HepG2 (cell line): ENCODE measurements at regions not wholly inside any gene's neighbourhood (a gene's known extent, or its start where the extent isn't known, plus 50 kb on each side); places are given as distances from the start of the nearest gene placed in this dataset.

Experiments used
- ATAC-seq: fragments of 200-7000 bp; cut with Tn5 transposase; 3 replicates; pipeline ENCODE4 v1.9.1; 2020; ENCODE audit warnings: mild to moderate bottlenecking, moderate library complexity
- BruUV-seq: library from RNA; stranded (reverse); fragments of 400-500 nt; replicated peaks from 2 replicates; lab custom pipeline; 2021; lab: Mats Ljungman, UMichigan
- CTCF ChIA-PET: fragments of 300-600 bp; formaldehyde crosslinking; extraction: SDS; loops from one replicate; lab custom pipeline; 2021; ENCODE audit warnings: low total read pairs, inconsistent platforms, low intra/inter-chr PET ratio; lab: Yijun Ruan, JAX
- POLR2A ChIA-PET: fragments of 350-600 bp; sonication (Branson Sonifier 250); formaldehyde crosslinking; loops from one replicate; lab custom pipeline; 2020; ENCODE audit warnings: antibody characterized with exemption, inconsistent platforms; lab: Yijun Ruan, JAX
- DNase-seq: peaks from one replicate; pipeline ENCODE4 v3.0.0-alpha.2; 2015; ENCODE audit warnings: low spot score
- FAIRE-seq: peaks from 3 replicates; lab custom pipeline; 2011; peaks lifted over from hg19 to GRCh38; lab: Jason Lieb, UNC
- H2AFZ ChIP-seq: one replicate; pipeline ENCODE4 v1.6.1; 2011; ENCODE audit warnings: low read length, inconsistent platforms
- H3K27ac ChIP-seq: fragments of 300-600 bp; 3 replicates; pipeline ENCODE4 v1.8.0; 2011; ENCODE audit warnings: mixed run types, mild to moderate bottlenecking, mixed read lengths, low read length, inconsistent platforms; ENCODE audit not compliant: insufficient read depth; ENCODE audit errors: extremely low read length
- H3K27me3 ChIP-seq, 2 experiments: fragments of 200-600 bp in 1 of 2; 2 replicates in 1 of 2; 3 replicates in 1 of 2; pipeline versions ENCODE4 v1.6.0 to v1.8.0; 2011; ENCODE audit warnings: low read length in 2 of 2, mild to moderate bottlenecking in 2 of 2, moderate library complexity in 2 of 2, inconsistent platforms in 1 of 2; ENCODE audit not compliant: insufficient read depth in 2 of 2, control insufficient read depth in 1 of 2
- H3K36me3 ChIP-seq, 2 experiments: fragments of 200-600 bp in 1 of 2; replicated peaks in 1 of 2; 2 replicates in 1 of 2; 3 replicates in 1 of 2; pipeline versions ENCODE4 v1.5.1 to v1.8.0; 2011; ENCODE audit warnings: low read length in 2 of 2, inconsistent platforms in 1 of 2; ENCODE audit not compliant: insufficient read depth in 2 of 2, control insufficient read depth in 1 of 2
- H3K4me1 ChIP-seq: 2 replicates; pipeline ENCODE4 v1.5.1; 2012; ENCODE audit warnings: low read length, inconsistent platforms; ENCODE audit not compliant: insufficient read depth
- H3K4me2 ChIP-seq: 2 replicates; pipeline ENCODE4 v1.6.0; 2011; ENCODE audit warnings: low read depth, low read length, inconsistent platforms
- H3K4me3 ChIP-seq, 3 experiments: fragments of 200-600 bp in 1 of 3; sonication (generic), shearing (Covaris generic) in 1 of 3; replicated peaks in 1 of 3; 2 replicates each; pipeline ENCODE4 v1.5.1; 2011 to 2016; ENCODE audit warnings: low read length in 3 of 3, inconsistent platforms in 2 of 3, low read depth in 2 of 3, mild to moderate bottlenecking in 2 of 3, control low read depth in 1 of 3, mixed read lengths in 1 of 3; ENCODE audit not compliant: insufficient read depth in 1 of 3
- H3K79me2 ChIP-seq: one replicate; pipeline ENCODE4 v1.6.1; 2011; ENCODE audit warnings: low read length, inconsistent platforms; ENCODE audit not compliant: insufficient read depth
- H3K9ac ChIP-seq: 2 replicates; pipeline ENCODE4 v1.6.0; 2011; ENCODE audit warnings: mild to moderate bottlenecking, low read depth, low read length, inconsistent platforms; ENCODE audit not compliant: insufficient read depth
- H3K9me3 ChIP-seq: 2 replicates; pipeline ENCODE4 v1.5.1; 2012; ENCODE audit warnings: mild to moderate bottlenecking, low read length
- H4K20me1 ChIP-seq: 2 replicates; pipeline ENCODE4 v1.6.0; 2011; ENCODE audit warnings: inconsistent platforms, mild to moderate bottlenecking, low read length, moderate library complexity; ENCODE audit not compliant: insufficient read depth
- HIVEP1 ChIP-seq: sonication (generic); formaldehyde crosslinking; IDR thresholded peaks from 2 replicates; pipeline ENCODE4 v1.4.0; 2020; ENCODE audit warnings: mild to moderate bottlenecking, missing genetic modification reagents
- HNRNPLL ChIP-seq: fragments of 200-400 bp; formaldehyde crosslinking; IDR thresholded peaks from 2 replicates; pipeline ENCODE4 v1.6.1; 2017; ENCODE audit warnings: mild to moderate bottlenecking, low read depth, low read length; ENCODE audit not compliant: poor library complexity, severe bottlenecking
- KIAA2018 ChIP-seq: sonication (generic); formaldehyde crosslinking; IDR thresholded peaks from 2 replicates; pipeline ENCODE4 v1.5.0; 2020; ENCODE audit warnings: mild to moderate bottlenecking, missing genetic modification reagents, borderline replicate concordance
- ONECUT2 ChIP-seq: sonication (generic); formaldehyde crosslinking; IDR thresholded peaks from 2 replicates; pipeline ENCODE4 v1.4.0; 2020; ENCODE audit warnings: missing genetic modification reagents
- SNRNP70 ChIP-seq: fragments of 200-400 bp; formaldehyde crosslinking; IDR thresholded peaks from 2 replicates; pipeline ENCODE4 v1.6.1; 2017; ENCODE audit warnings: mild to moderate bottlenecking, low read depth, low read length, moderate library complexity
- ZNF235 ChIP-seq: sonication (generic); formaldehyde crosslinking; IDR thresholded peaks from 2 replicates; pipeline ENCODE4 v1.8.1; 2023; ENCODE audit warnings: mild to moderate bottlenecking, missing genetic modification reagents, borderline replicate concordance
- ZNF280B ChIP-seq: sonication (generic); formaldehyde crosslinking; IDR thresholded peaks from 2 replicates; pipeline ENCODE4 v1.5.0; 2020; ENCODE audit warnings: missing genetic modification reagents, mild to moderate bottlenecking, borderline replicate concordance
- ZNF572 ChIP-seq: sonication (generic); formaldehyde crosslinking; IDR thresholded peaks from 2 replicates; pipeline ENCODE4 v1.5.1; 2020; ENCODE audit warnings: mild to moderate bottlenecking, missing genetic modification reagents
- WGBS: methylation state at CpG from one replicate; pipeline ENCODE4 v1.1.6; 2017; ENCODE audit warnings: low lambda C conversion rate; 5-methylcytosine and 5-hydroxymethylcytosine counted together
- in situ Hi-C: cut with HindIII; loops from 2 replicates; pipeline ENCODE4 v1.10.0; 2017; ENCODE audit warnings: low pct_unique_long_range_greater_than_20kb; ENCODE audit not compliant: extremely low pct_ligation_motif_present
- intact Hi-C: fragments of 100-400 bp; cut with micrococcal nuclease; formaldehyde crosslinking; loops from one replicate; pipeline ENCODE4 v1.10.0; 2022; ENCODE audit not compliant: unreplicated experiment
- TF ChIP-seq, protein P1 (sequence below): sonication (generic); formaldehyde crosslinking; conservative IDR thresholded peaks from 2 replicates; pipeline ENCODE4 v1.4.0; 2020; ENCODE audit warnings: mild to moderate bottlenecking, missing genetic modification reagents, moderate library complexity

GRCh38 chr2:58731488-58731869, 490.4 kb upstream of the FANCL start (continued):
- TF ChIP-seq, protein P1, sequence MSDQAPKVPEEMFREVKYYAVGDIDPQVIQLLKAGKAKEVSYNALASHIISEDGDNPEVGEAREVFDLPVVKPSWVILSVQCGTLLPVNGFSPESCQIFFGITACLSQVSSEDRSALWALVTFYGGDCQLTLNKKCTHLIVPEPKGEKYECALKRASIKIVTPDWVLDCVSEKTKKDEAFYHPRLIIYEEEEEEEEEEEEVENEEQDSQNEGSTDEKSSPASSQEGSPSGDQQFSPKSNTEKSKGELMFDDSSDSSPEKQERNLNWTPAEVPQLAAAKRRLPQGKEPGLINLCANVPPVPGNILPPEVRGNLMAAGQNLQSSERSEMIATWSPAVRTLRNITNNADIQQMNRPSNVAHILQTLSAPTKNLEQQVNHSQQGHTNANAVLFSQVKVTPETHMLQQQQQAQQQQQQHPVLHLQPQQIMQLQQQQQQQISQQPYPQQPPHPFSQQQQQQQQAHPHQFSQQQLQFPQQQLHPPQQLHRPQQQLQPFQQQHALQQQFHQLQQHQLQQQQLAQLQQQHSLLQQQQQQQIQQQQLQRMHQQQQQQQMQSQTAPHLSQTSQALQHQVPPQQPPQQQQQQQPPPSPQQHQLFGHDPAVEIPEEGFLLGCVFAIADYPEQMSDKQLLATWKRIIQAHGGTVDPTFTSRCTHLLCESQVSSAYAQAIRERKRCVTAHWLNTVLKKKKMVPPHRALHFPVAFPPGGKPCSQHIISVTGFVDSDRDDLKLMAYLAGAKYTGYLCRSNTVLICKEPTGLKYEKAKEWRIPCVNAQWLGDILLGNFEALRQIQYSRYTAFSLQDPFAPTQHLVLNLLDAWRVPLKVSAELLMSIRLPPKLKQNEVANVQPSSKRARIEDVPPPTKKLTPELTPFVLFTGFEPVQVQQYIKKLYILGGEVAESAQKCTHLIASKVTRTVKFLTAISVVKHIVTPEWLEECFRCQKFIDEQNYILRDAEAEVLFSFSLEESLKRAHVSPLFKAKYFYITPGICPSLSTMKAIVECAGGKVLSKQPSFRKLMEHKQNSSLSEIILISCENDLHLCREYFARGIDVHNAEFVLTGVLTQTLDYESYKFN (CRISPR knock-in tag) = no peak
- TF ChIP-seq SNRNP70 (no peak), HIVEP1 (CRISPR knock-in tag) (no peak), ZNF280B (CRISPR knock-in tag) (no peak)

- H3K4me1 ChIP-seq = no peaks in the 10 kb centered on the region
- 17% methylated on average over 5 of the region's 5 CpGs for WGBS
- CTCF ChIA-PET = no interaction called here
- in situ Hi-C loops (no loop called here), intact Hi-C loops (no loop called here)
- H4K20me1 ChIP-seq = no peaks in the 10 kb centered on the region
- H3K9ac ChIP-seq = no peak overlapping the region
- H2AFZ ChIP-seq = no peak overlapping the region
- H3K79me2 ChIP-seq = no peaks in the 10 kb centered on the region
- no peaks in the 10 kb centered on the region for H3K36me3 ChIP-seq
- no peak overlapping the region for H3K4me3 ChIP-seq
- ATAC-seq (no peak), FAIRE-seq (no peak), DNase-seq (no peak)
- POLR2A ChIA-PET = no interaction called here
- no peaks in the 10 kb centered on the region for H3K27me3 ChIP-seq
- H3K27ac ChIP-seq = no peak overlapping the region
- no peak overlapping the region for H3K4me2 ChIP-seq
- BruUV-seq = no TSS peak
- H3K9me3 ChIP-seq = no peaks in the 10 kb centered on the region
- TF ChIP-seq KIAA2018 (no peak), HNRNPLL (no peak), ZNF235 (CRISPR knock-in tag) (no peak), ZNF572 (no peak), ONECUT2 (CRISPR knock-in tag) (no peak)
These were observed 489.8 kb upstream of the FANCL start for GRCh38 chr2:58730764-58731487.
